Activated CD4-positive, alpha-beta T cell treated with anti-CD3 and anti-CD28 coated beads for 4 hours (primary cell): ENCODE measurements at regions not wholly inside any gene's neighbourhood (a gene's known extent, or its start where the extent isn't known, plus 50 kb on each side); places are given as distances from the start of the nearest gene placed in this dataset.

Experiments
- DNase-seq, 2 donors: peaks; one replicate each; pipeline ENCODE4 v3.0.0-alpha.2; 2020

- no peak for DNase-seq
Measured at GRCh38 chr4:180372691-180373090, 1870.5 kb upstream of the TENM3 start.

- no peak for DNase-seq
Measured at GRCh38 chr4:180377741-180378140, 1865.5 kb upstream of the TENM3 start.

GRCh38 chr4:180380733-180381132 lies 1862.5 kb upstream of the TENM3 start:
- DNase-seq = no peak

- DNase-seq = no peak
Measured at GRCh38 chr4:180391613-180392012, 1851.6 kb upstream of the TENM3 start.

- no peak for DNase-seq
Measured at GRCh38 chr4:180394312-180394711, 1848.9 kb upstream of the TENM3 start.

- DNase-seq = no peak
Measured at GRCh38 chr4:180394730-180395129, 1848.5 kb upstream of the TENM3 start.

- no peak for DNase-seq
Measured at GRCh38 chr4:180398564-180398963, 1844.6 kb upstream of the TENM3 start.

GRCh38 chr4:180407275-180407885 lies 1835.8 kb upstream of the TENM3 start:
- DNase-seq = no peak

- no peak for DNase-seq
Measured at GRCh38 chr4:180418819-180419531, 1824.2 kb upstream of the TENM3 start.

GRCh38 chr4:180422989-180423711 lies 1820.1 kb upstream of the TENM3 start:
- no peak for DNase-seq

GRCh38 chr4:180423712-180424057 lies 1819.5 kb upstream of the TENM3 start:
- DNase-seq = no peak

GRCh38 chr4:180426938-180427337 lies 1816.3 kb upstream of the TENM3 start:
- no peak for DNase-seq

- no peak for DNase-seq
Measured at GRCh38 chr4:180430283-180430682, 1812.9 kb upstream of the TENM3 start.

- no peak for DNase-seq
Measured at GRCh38 chr4:180434131-180434895, 1808.9 kb upstream of the TENM3 start.

GRCh38 chr4:180436361-180436760 lies 1806.8 kb upstream of the TENM3 start:
- no peak for DNase-seq

GRCh38 chr4:180437601-180438000 lies 1805.6 kb upstream of the TENM3 start:
- DNase-seq = no peak

- no peak for DNase-seq
Measured at GRCh38 chr4:180448306-180448705, 1794.9 kb upstream of the TENM3 start.

- DNase-seq = no peak
Measured at GRCh38 chr4:180449395-180449956, 1793.7 kb upstream of the TENM3 start.

- DNase-seq = no peak
Measured at GRCh38 chr4:180455226-180455625, 1788.0 kb upstream of the TENM3 start.

GRCh38 chr4:180456928-180457327 lies 1786.3 kb upstream of the TENM3 start:
- no peak for DNase-seq

GRCh38 chr4:180462116-180462515 lies 1781.1 kb upstream of the TENM3 start:
- DNase-seq = no peak

GRCh38 chr4:180465364-180465763 lies 1777.8 kb upstream of the TENM3 start:
- no peak for DNase-seq

- DNase-seq = no peak
Measured at GRCh38 chr4:180483036-180483435, 1760.2 kb upstream of the TENM3 start.
